GM21786 (cell line): ENCODE measurements at regions not wholly inside any gene's neighbourhood (a gene's known extent, or its start where the extent isn't known, plus 50 kb on each side); places are given as distances from the start of the nearest gene placed in this dataset.
"Not testable (repeated sequence)": the region's sequence is repeated elsewhere in the genome, so short reads cannot be mapped to it uniquely, and the experiment has no call there.

ENCODE experiments used
- ATAC-seq: cut with Tn5 transposase; IDR thresholded peaks from one replicate; pipeline ENCODE4 v1.9.1; 2021; ENCODE audit not compliant: unreplicated experiment

- ATAC-seq, result no peak
Observed at GRCh38 chr6:56904068-56904467, 50.8 kb upstream of the BEND6 start.

GRCh38 chr6:56902641-56903464 lies 52.1 kb upstream of the BEND6 start:
- ATAC-seq, result no peak

DNA sequence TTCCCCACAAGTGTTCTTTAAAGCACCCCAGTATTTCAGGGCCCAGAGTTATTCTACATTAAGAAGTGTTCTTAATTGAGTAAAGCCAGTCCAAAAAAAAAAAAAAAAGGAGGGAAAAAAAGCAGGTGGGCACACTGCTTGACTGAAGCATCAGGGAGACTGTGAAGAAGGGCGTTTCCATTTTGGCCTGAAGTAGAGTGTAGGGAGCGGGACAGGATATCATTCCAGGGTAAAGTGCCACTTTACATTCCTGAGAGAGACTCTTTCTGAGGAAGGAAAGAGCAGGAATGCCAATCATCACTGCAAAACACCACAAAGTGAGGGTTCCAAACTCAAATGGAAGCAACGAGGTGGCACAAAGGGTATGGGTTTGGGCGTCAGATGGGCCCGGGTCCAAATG lies 54.1 kb upstream of the BEND6 start:
- no peak for ATAC-seq

- ATAC-seq, result no peak
Observed at GRCh38 chr6:56899753-56900152, 55.2 kb upstream of the BEND6 start.

DNA sequence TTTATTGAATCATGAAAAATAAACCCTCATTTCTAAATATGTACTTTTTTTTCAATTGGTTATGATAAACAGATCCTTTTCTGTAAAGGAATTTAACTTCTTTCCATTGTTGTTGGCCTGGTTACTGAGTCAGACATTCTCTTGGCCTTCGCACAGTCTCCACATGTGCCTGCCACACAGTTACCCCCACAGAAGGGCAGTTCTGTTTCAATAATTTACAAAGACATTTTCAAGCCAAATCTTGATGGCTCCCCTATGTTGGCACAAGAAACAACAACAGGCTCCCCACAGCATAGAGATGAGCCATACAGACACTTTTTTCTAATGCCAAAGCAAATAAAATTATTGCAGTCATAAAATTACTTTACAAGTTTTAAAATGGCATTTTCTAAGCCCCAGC lies 55.6 kb upstream of the BEND6 start:
- ATAC-seq, result no peak

DNA sequence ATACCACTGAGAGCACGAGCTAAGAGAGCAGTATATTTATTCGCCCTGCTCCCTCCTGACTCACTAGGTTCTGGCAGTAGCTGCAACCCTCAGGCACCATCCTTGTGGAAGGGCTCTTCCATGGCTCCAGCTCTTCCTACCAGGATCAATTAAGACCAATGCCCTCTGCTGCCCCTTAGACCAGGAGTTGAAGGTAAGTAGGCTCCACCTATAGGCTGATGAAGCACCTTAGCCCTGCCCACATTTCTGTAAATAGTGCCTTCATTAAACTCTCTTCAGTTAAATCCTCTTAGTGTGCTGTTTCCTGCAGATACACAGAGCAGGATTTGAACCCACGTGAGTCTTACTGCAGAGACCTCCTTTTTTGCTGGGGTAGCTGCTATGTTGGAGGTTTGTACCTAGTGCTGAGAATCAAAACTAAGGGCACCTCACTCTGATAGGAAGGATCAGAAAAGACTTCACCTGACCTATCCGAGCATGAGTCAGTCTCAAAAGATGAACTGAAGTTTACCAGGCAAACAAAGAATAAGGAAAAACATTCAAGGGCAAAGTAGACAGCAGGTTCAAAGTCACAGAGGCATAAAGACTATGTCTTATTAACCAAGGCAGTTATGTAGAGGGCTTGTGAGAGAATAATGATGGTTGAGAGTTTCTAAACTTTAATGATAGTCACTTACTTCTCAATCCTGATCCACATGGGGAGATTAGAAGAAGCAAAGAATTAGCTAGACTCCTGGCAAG lies 56.9 kb upstream of the BEND6 start:
- no peak for ATAC-seq

DNA sequence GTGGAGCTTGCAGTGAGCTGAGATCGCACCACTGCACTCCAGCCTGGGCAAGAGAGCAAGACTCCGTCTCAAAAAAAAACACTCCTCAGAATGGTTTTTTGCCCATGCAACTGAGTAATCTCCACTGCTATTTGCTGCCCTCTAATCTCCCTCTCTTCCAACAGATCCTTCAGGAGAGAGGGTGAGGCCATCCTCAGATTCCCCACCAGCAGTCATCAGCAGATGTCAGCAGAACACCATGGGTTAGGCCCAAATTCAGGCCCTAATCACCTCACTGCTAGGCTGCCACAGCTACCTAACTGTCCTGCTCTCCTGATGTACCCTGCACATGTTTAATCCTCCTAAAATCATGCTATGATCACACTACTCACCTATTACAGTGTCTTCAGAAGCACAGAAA lies 63.2 kb upstream of the BEND6 start:
- ATAC-seq, result no peak

- peak; percentile 94 for ATAC-seq
Observed at GRCh38 chr6:56890683-56891429, 64.1 kb upstream of the BEND6 start.

GRCh38 chr6:56890066-56890465 lies 64.8 kb upstream of the BEND6 start:
- ATAC-seq, result no peak

GRCh38 chr6:56889492-56889891 lies 65.4 kb upstream of the BEND6 start:
- ATAC-seq, result no peak

DNA sequence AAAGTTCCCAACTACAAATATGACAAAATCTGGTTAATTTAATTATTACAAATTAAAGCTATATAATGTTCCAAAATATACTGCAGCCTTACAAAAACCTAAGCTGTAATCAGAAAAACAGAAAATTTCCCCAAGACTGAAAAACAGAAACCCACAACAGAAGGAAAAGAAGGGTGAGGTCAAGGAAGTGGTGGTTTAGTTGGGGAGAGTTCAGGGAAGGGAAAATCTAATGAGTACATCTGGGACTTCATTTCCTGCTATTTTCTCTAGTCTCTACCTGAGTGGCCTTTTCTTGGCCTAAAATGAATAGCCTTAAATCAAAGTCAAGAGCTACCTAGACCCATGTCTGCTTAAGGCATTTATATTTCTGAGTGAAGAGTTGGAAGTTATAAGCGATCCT lies 66.2 kb upstream of the BEND6 start:
- no peak for ATAC-seq

DNA sequence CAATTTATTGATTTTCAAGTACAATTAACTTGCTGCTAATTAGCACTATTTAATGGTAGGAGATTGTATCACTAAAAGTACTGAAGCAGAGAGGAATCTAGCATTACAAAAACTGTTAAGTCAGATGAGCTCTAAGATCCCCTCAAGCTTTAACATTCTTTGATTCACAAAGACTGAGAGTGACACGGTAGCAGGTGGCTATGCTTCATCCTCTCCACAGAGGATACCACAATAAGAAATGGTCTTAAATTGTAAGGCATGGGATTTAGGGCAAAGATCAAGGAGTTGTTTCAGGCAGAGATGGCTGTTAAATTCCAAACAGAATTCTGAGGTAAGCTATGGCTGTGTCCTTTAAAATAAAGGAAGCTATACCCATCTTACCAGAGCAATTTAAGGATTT lies 67.8 kb upstream of the BEND6 start:
- ATAC-seq, result no peak

GRCh38 chr6:56877922-56878321 lies 77.0 kb upstream of the BEND6 start:
- ATAC-seq, result no peak

GRCh38 chr6:56875961-56876360 lies 78.9 kb upstream of the BEND6 start:
- no peak for ATAC-seq

- no peak for ATAC-seq
Observed at GRCh38 chr6:56875523-56875922, 79.4 kb upstream of the BEND6 start.

- ATAC-seq, result no peak
Observed at GRCh38 chr6:56874328-56874727, 80.6 kb upstream of the BEND6 start.

DNA sequence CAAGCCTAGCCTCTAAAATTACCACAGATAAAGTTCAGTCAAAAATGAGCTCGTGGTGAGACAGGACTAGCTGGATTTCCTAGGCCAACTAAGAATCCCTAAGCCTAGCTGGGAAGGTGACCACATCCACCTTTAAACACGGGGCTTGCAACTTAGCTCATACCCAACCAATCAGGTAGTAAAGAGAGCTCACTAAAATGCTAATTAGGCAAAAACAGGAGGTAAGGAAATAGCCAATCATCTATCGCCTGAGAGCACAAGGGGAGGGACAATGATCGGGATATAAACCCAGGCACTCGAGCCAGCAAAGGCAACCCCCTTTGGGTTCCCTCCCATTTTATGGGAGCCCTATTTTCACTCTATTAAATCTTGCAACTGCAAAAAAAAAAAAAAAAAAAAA lies 84.9 kb upstream of the BEND6 start:
- ATAC-seq, result not testable (repeated sequence)

GRCh38 chr6:56869346-56869745 lies 85.6 kb upstream of the BEND6 start:
- ATAC-seq, result no peak

DNA sequence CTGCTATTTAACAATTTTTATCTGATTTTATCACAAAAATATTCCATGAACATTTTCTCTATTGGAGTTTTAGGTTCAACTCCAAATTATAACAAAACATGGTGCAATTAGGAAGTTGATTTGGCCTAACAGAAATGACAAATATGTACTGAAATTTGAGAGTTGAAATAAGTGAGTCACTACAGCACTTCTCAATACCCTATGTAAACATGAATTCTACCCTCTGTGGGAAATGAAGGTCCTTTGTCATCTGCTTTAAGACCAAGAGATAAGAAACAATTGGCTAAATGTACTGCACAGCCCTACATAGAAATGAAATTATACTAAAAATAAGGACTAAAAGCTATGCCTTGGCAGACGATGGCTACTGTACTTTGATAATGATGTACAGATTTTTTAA lies 86.2 kb upstream of the BEND6 start:
- ATAC-seq, result no peak

GRCh38 chr6:56866917-56867522 lies 87.9 kb upstream of the BEND6 start:
- ATAC-seq, result no peak

- ATAC-seq, result no peak
Observed at GRCh38 chr6:56865081-56865875, 89.6 kb upstream of the BEND6 start.
